ENCODE measurements at regions not wholly inside any gene's neighbourhood (a gene's known extent, or its start where the extent isn't known, plus 50 kb on each side); places are given as distances from the start of the nearest gene placed in this dataset.
"Not testable (repeated sequence)": the region's sequence is repeated elsewhere in the genome, so short reads cannot be mapped to it uniquely, and the experiment has no call there.

DNA sequence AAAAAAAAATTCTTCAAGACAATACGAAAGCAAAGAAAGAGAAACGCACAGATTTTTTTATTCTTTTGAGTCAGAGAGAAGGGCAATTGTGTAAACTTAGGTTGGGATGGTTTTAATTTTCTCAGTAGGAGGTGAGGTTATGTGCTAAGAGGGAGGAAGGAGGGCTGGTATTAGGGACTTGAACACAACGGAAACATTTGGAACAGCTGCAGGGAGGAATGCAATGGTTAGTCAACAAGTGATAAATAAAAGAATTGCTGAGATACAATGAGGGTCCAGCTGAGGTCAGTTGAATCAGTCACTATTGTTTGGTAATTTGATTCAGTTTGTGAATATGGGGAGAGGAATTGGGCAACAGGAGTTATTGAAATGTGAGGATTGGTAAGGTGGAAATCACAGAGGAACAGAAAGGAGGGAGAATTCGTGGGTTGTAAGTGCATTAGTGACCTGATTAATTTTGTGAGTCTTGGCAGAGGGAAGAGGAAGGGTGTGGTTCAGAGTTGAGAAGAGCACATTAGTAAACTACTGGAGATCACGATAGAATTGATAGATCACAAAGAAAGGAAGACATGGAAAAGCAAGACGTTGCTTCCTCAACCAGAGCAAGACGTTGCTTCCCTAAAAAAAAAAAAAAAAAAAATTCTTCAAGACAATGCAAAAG, 499.5 kb upstream of the SPRY2 start:
- DNase-seq, result peak; percentile 94

DNA sequence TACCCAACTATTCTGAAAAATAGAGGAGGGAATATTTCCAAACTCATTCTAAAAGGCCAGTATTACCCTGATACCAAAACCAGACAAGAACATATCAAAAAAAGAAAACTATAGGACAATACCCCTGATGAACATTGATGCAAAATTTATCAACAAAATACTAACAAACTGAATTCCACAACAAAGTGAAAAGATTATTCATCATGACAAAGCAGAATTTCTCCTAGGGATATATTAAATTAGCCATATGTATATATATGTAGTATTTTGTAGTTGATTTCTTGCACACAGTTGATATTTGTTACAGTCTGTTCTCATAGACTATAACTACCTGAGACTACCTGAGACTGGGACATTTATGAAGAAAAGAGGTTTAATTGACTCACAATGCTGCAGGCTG, 495.0 kb upstream of the SPRY2 start:
- no peak for DNase-seq

- no peak for DNase-seq
Observed at GRCh38 chr13:80830431-80830830, 489.5 kb upstream of the SPRY2 start.

DNA sequence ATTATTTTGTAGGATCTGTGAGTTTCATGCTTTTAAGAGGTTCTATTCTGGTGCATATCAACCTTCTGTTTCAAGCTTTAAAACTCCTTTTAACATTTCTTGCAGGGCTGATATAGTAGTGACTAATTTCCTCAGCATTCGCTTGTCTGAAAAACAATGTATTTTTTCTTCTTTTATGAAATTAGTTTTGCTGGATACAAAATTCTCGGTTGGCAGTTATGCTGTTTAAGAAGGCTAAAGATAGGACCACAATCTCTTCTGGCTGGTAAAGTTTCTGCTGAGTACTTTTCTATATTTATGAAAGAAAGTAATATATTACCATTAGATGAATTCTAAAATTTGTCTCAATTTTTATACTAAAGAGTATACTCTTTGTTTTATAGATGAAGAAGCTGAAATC, 487.8 kb upstream of the SPRY2 start:
- no peak for DNase-seq

GRCh38 chr13:80825276-80825675, 484.4 kb upstream of the SPRY2 start:
- DNase-seq, result no peak

GRCh38 chr13:80824229-80824628, 483.3 kb upstream of the SPRY2 start:
- DNase-seq, result no peak

- DNase-seq, result no peak
Observed at GRCh38 chr13:80823472-80823871, 482.5 kb upstream of the SPRY2 start.

GRCh38 chr13:80821466-80821865, 480.5 kb upstream of the SPRY2 start:
- DNase-seq, result no peak

GRCh38 chr13:80817979-80818378, 477.1 kb upstream of the SPRY2 start:
- no peak for DNase-seq

- no peak for DNase-seq
Observed at GRCh38 chr13:80814541-80814940, 473.6 kb upstream of the SPRY2 start.

DNA sequence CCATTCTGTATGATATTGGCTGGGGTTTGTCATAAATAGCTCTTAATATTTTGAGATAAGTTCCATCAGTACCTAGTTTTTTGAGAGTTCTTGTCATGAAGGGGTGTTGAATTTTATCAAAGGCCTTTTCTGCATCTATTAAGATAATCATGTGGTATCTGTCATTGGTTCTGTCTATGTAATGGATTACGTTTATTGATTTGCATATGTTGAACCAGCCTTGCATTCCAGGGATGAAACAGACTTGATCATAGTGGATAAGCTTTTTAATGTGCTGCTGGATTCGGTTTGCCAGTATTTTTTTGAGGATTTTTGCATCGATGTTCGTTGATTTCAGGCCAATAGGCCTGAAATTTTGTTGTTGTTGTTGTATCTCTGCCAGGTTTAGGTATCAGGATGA, 469.4 kb upstream of the SPRY2 start:
- not testable (repeated sequence) for DNase-seq

DNA sequence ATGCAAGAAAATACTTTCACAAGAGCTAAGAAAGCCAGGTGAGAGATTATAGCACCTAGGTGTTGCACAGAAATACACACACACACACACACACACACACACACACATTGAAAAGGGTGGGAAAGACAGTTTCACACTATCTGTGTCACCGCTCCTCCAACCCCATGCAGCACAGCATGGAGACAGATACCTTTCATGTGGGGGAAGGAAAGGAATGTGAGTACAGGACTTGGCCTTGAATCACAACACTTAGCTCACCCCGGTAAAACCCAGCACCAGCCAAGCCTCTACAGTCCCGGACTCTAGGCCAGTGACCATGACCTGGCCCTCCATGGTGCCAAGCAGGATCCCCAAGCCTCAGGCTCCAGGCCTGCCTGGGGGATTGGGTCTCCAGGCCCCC, 462.0 kb upstream of the SPRY2 start:
- no peak for DNase-seq

DNA sequence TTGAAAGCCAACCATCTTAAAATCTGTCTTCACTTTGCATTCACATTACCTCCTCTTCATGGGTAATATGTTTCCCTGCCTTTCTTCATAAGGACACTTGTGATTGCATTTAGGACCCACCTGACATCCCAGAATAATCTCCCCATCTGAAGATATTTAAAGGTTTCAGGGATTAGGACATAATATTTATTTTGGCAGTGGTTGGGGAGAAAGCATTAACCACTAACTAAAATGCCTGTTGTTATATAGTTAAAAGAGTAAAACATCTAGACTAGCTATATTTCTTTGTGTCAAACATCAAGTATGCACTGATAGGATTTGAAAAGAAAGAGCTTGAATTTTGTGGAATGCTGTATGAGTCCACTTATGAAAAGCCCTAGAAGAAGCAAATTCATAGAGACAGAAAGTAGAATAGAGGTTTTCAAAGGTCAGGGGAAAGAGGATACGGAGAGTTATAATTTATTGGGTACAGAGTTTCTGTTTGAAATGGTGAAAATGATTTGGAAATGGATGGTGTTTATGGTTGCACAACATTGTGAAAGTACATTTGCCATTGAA, 457.7 kb upstream of the SPRY2 start:
- no peak for DNase-seq

DNA sequence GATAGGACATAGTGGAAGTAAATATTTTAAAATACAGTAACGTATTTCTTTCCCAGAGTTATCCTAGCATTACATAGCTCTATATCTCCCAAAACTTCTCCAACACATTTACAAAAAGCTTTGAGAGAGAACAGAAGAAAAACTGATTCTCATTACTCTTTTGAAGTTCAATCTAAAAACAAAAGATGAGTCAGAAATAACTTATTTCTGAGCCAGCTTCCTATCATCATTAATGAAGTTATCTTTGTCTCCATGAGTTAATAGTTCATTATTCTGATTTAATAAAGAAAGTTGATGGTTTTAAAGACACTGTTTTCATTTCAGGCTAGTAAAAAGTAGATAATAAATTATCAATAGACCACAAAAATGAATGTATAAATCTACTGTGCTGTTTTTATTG, 446.7 kb upstream of the SPRY2 start:
- no peak for DNase-seq

DNA sequence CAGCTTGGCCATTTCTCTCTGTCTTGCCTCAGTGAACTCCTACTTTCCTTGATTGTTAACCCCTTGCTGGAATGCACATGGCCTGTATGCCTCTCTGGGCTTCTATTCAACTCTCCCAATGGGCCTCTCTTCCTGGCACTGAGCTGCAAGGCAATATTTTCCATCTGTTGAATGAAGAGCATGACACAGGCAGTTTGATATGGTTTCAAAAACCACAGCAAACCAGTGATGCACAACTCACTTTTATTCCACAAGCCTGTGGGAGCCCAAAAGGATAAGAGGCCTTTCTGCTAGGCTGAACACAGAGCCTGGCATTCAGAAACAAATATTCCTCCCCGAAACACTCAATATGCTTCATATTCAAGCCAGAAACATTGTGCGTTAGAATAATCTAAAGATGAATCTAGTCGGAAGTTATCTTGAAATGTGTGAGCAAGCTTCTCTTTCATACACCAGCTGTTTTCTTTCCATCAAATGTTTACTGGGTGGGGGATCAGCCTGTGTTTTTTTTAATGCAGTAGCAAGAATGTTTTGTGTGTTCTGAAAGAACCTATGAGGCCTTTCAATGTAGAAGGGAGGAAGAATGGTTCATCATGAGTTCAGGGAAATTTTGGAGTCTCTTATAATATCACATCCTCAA, 443.1 kb upstream of the SPRY2 start:
- DNase-seq, result no peak

DNA sequence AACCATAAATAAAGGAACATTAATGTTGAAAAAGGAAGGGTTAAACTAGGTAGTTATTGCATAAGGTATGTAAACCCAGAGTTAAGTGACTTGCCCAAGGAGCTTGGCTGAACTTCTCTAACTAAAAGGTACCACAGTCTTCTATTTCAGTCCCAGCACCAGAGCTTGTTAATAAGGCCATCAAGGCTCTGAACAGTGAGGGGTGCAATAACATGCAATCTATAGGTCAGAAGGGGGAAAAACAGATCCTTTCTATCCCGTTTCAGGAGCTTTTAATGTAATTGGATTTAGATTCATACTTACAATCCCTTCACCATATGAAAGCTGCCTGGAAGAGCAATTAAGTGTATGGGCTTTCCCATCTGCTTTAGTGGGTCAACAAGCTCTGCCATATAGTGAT, 441.5 kb upstream of the SPRY2 start:
- no peak for DNase-seq

DNA sequence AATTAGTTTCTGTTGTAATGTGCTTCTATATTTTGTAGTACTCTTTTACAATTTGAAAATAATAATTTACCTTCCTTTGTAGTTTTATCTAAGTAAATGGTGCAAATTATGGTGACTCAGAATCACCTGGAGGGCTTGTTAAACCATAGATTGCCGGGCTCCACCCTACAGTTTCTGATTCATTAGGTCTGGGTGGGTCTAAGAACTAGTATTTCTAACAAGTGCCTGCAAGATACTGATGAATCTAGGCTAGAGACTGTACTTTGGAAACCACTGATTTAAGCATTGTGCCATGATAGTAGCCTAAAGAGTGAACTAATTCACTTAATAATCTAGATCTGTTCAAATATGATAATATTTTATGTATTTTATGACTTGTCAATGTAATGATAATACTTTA, 437.4 kb upstream of the SPRY2 start:
- DNase-seq, result peak; percentile 23

DNA sequence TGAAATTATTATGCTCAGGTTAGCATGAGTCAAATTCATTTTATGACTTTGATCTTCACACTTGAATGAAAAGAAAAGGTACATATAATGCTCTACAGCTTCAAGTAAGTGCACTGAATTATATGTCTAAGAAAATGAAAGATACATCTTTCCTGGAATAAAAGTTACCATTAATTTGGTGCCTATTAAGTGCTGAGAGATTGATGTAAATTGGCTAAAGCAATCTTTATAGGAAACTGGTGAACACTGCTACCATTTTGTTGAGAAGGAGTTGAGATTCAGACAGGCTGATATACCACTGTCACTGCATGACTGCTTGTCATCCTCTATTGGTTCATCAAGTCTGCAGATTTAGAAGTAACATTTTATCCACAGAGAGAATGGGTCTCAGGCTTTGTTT, 416.8 kb upstream of the SPRY2 start:
- DNase-seq, result no peak

GRCh38 chr13:80755910-80756309, 415.0 kb upstream of the SPRY2 start:
- DNase-seq, result no peak

DNA sequence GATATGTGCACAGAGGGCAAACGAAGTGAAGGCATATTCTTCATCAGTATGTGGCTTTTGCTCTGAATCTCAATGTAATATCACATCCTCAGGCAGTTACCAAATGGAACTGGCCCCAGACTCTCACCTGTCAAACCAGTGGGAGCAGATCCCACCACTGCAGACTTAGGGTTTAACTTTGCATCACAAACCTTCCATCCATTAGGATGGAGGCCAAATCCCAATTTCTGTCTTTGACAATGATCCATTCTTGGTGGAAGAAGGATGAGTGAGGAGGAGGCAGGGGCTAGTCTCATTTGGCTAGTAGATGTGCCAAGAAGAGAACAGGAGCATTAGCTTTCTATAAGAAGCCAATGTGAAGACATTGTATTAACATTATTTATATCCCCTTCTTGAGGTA, 413.5 kb upstream of the SPRY2 start:
- no peak for DNase-seq

GRCh38 chr13:80753866-80754265, 412.9 kb upstream of the SPRY2 start:
- no peak for DNase-seq

GRCh38 chr13:80751854-80752253, 410.9 kb upstream of the SPRY2 start:
- peak; percentile 39 for DNase-seq

- DNase-seq, result no peak
Observed at GRCh38 chr13:80744147-80744914, 403.4 kb upstream of the SPRY2 start.

- DNase-seq, result no peak
Observed at GRCh38 chr13:80742033-80742432, 401.1 kb upstream of the SPRY2 start.

Measured in NCI-H748 treated with DMSO at 0.1 percent for 48 hours (cell line).